Omental fat pad (tissue), 3 donors: ENCODE measurements at regions not wholly inside any gene's neighbourhood (a gene's known extent, or its start where the extent isn't known, plus 50 kb on each side); places are given as distances from the start of the nearest gene placed in this dataset.

Source experiments
- ATAC-seq: fragments of 150-250 bp; one replicate; pipeline ENCODE4 v1.9.1; 2016; ENCODE audit warnings: mild to moderate bottlenecking, moderate library complexity; ENCODE audit not compliant: low FRiP score
- DNase-seq: peaks from one replicate; pipeline ENCODE4 v3.0.0-alpha.2; 2019; ENCODE audit warnings: low spot score
- CTCF ChIP-seq, 3 donors: fragments of 450-650 bp; IDR thresholded peaks; one replicate each; pipeline ENCODE4 v1.5.1; 2016 to 2017; ENCODE audit warnings: antibody characterized with exemption in 3 of 3, mild to moderate bottlenecking in 3 of 3, moderate library complexity in 2 of 3

- DNase-seq (no peak), ATAC-seq (no peak)
- no peak for TF ChIP-seq CTCF (IDR thresholded peaks at IDR 0.05)
Observed at GRCh38 chr3:166351461-166351860, 514.2 kb upstream of the BCHE start.

- ATAC-seq (no peak), DNase-seq (no peak)
- TF ChIP-seq CTCF (IDR thresholded peaks at IDR 0.05): no peak
Observed at GRCh38 chr3:166340604-166341266, 503.5 kb upstream of the BCHE start.

- no peak for DNase-seq
- ATAC-seq: no peak
- TF ChIP-seq CTCF (IDR thresholded peaks at IDR 0.05): no peak
Observed at GRCh38 chr3:166324401-166324800, 487.2 kb upstream of the BCHE start.

GRCh38 chr3:166322391-166322790, 485.2 kb upstream of the BCHE start:
- no peak for ATAC-seq
- TF ChIP-seq CTCF (IDR thresholded peaks at IDR 0.05): no peak
- DNase-seq: no peak

- TF ChIP-seq CTCF (IDR thresholded peaks at IDR 0.05): no peak
- no peak for DNase-seq
- ATAC-seq: no peak
Observed at GRCh38 chr3:166307756-166308350, 470.6 kb upstream of the BCHE start.

- DNase-seq (no peak), ATAC-seq (no peak)
- TF ChIP-seq CTCF (IDR thresholded peaks at IDR 0.05): no peak
Observed at GRCh38 chr3:166304584-166304983, 467.4 kb upstream of the BCHE start.

- no peak for ATAC-seq
- DNase-seq: no peak
- no peak for TF ChIP-seq CTCF (IDR thresholded peaks at IDR 0.05)
Observed at GRCh38 chr3:166303681-166304080, 466.5 kb upstream of the BCHE start.
